ENCODE measurements at regions not wholly inside any gene's neighbourhood (a gene's known extent, or its start where the extent isn't known, plus 50 kb on each side); places are given as distances from the start of the nearest gene placed in this dataset.

GRCh38 chr4:170623899-170624298, 534.1 kb upstream of the AADAT start:
- TF ChIP-seq CTCF (conservative IDR thresholded peaks at IDR 0.05; ENCODE audit: low read depth, low read length), result peak; percentile 32
- TF ChIP-seq EZH2 (IDR thresholded peaks at IDR 0.05; ENCODE audit: low read length, unreplicated experiment), result no peak
